ENCODE measurements at regions not wholly inside any gene's neighbourhood (a gene's known extent, or its start where the extent isn't known, plus 50 kb on each side); places are given as distances from the start of the nearest gene placed in this dataset.

- Histone ChIP-seq H3K9me2 (no peaks in the 10 kb centered on the region), H2AFZ (ENCODE audit: low read depth) (no peak overlapping the region), H3K4me1 (ENCODE audit: control insufficient read depth in 1 of 2, insufficient read depth in 2 of 2, low read depth in 1 of 2, low read length in 1 of 2) (peaks cover 0 to 5% of the 10 kb centered on the region in 2 experiments; a peak in 1 of 4 replicates), H3K4me3 (ENCODE audit: low read depth in 2 of 2, low read length in 1 of 2) (no peak overlapping the region), H3K79me2 (ENCODE audit: insufficient read depth) (no peaks in the 10 kb centered on the region), H3K9me3 (no peaks in the 10 kb centered on the region), H3K4me2 (no peak overlapping the region), H4K20me1 (ENCODE audit: insufficient read depth) (no peaks in the 10 kb centered on the region), H3K9ac (no peak overlapping the region), H3K36me3 (replicated peaks in 1 of 2; ENCODE audit: control insufficient read depth in 1 of 2, insufficient read depth in 2 of 2, low read length in 1 of 2) (no peaks in the 10 kb centered on the region), H3K27me3 (ENCODE audit: insufficient read depth) (no peaks in the 10 kb centered on the region), H3F3A (replicated peaks; ENCODE audit: insufficient read depth) (no peaks in the 10 kb centered on the region), H3K27ac (ENCODE audit: low read depth in 2 of 2, low read length in 1 of 2) (no peak overlapping the region)
- CTCF ChIA-PET: interaction anchor here (1.7 kb wide), 1 partner anchor 10 kb away, joined by 6 read pairs; no protein-coding TSS in a partner anchor
- POLR2A ChIA-PET: interaction anchor here (0.8 kb wide), 1 partner anchor 46 kb away, joined by 3 read pairs; no protein-coding TSS in a partner anchor
- no peak for DNase-seq
- TF ChIP-seq YY1 (IDR thresholded peaks at IDR 0.05; ENCODE audit: low read depth): no peak
- TF ChIP-seq RCOR1 (IDR thresholded peaks at IDR 0.05; ENCODE audit: low read length): no peak
- TF ChIP-seq ELF1 (IDR thresholded peaks at IDR 0.05): no peak
- no peak for TF ChIP-seq POLR2AphosphoS5 (IDR thresholded peaks at IDR 0.05; ENCODE audit: low read depth, low read length)
- TF ChIP-seq FOSL2 (IDR thresholded peaks at IDR 0.05; ENCODE audit: borderline replicate concordance, low read depth): no peak
- TF ChIP-seq JUND (IDR thresholded peaks at IDR 0.05): no peak
- TF ChIP-seq IRF3 (IDR thresholded peaks at IDR 0.05; ENCODE audit: low read depth, low read length): no peak
- TF ChIP-seq EZH2phosphoT487 (IDR thresholded peaks at IDR 0.05; ENCODE audit: borderline replicate concordance, low read depth): no peak
- TF ChIP-seq NFIC (IDR thresholded peaks at IDR 0.05; ENCODE audit: borderline replicate concordance): no peak
- WGBS (ENCODE audit: low lambda C conversion rate): 10% methylated on average over 4 of the region's 4 CpGs
These were observed 115.9 kb downstream of the GADD45G start for GRCh38 chr9:89720696-89721175.

GRCh38 chr9:89721176-89721700 lies 116.4 kb downstream of the GADD45G start:
- DNase-seq: no peak
- WGBS (ENCODE audit: low lambda C conversion rate): 26% methylated on average over 4 of the region's 4 CpGs
- no peak overlapping the region for H3K4me2 ChIP-seq
- no peaks in the 10 kb centered on the region for H4K20me1 ChIP-seq (ENCODE audit: insufficient read depth)
- no peaks in the 10 kb centered on the region for H3K79me2 ChIP-seq (ENCODE audit: insufficient read depth)
- H3K9me3 ChIP-seq: no peaks in the 10 kb centered on the region
- peaks cover 0 to 5% of the 10 kb centered on the region in 2 experiments; a peak in 1 of 4 replicates for H3K4me1 ChIP-seq (ENCODE audit: control insufficient read depth in 1 of 2, insufficient read depth in 2 of 2, low read depth in 1 of 2, low read length in 1 of 2)
- no peaks in the 10 kb centered on the region for H3K9me2 ChIP-seq
- no peak overlapping the region for H2AFZ ChIP-seq (ENCODE audit: low read depth)
- H3K27ac ChIP-seq (ENCODE audit: low read depth in 2 of 2, low read length in 1 of 2): no peak overlapping the region
- ChIA-PET CTCF (interaction anchor here (1.3 to 1.7 kb wide), 2 partner anchors 11 to 19 kb away, joined by 4 to 6 read pairs; no protein-coding TSS in a partner anchor), POLR2A (interaction anchor here (0.8 kb wide), 1 partner anchor 46 kb away, joined by 3 read pairs; no protein-coding TSS in a partner anchor)
- no peak for TF ChIP-seq SMC3 (IDR thresholded peaks at IDR 0.05; ENCODE audit: low read depth, low read length)
- TF ChIP-seq IRF3 (IDR thresholded peaks at IDR 0.05; ENCODE audit: low read depth, low read length): no peak
- TF ChIP-seq USF1 (IDR thresholded peaks at IDR 0.05; ENCODE audit: borderline replicate concordance, low read depth): no peak
- no peak for TF ChIP-seq SIN3A (IDR thresholded peaks at IDR 0.05; ENCODE audit: borderline replicate concordance, low read depth, low read length)
- no peak for TF ChIP-seq MAX (IDR thresholded peaks at IDR 0.05; ENCODE audit: low read depth)
- TF ChIP-seq TEAD4 (IDR thresholded peaks at IDR 0.05; ENCODE audit: borderline replicate concordance, insufficient read depth): no peak
- no peak for TF ChIP-seq GABPA (IDR thresholded peaks at IDR 0.05; ENCODE audit: low read depth)
- no peak for TF ChIP-seq NFIC (IDR thresholded peaks at IDR 0.05; ENCODE audit: borderline replicate concordance)
- H3F3A ChIP-seq (replicated peaks; ENCODE audit: insufficient read depth): no peaks in the 10 kb centered on the region
- no peaks in the 10 kb centered on the region for H3K36me3 ChIP-seq (replicated peaks in 1 of 2; ENCODE audit: control insufficient read depth in 1 of 2, insufficient read depth in 2 of 2, low read length in 1 of 2)
- H3K9ac ChIP-seq: no peak overlapping the region
- H3K27me3 ChIP-seq (ENCODE audit: insufficient read depth): no peaks in the 10 kb centered on the region
- no peak overlapping the region for H3K4me3 ChIP-seq (ENCODE audit: low read depth in 2 of 2, low read length in 1 of 2)

All from SK-N-SH (cell line).